K562 (cell line): ENCODE measurements at regions not wholly inside any gene's neighbourhood (a gene's known extent, or its start where the extent isn't known, plus 50 kb on each side); places are given as distances from the start of the nearest gene placed in this dataset.

Experiments
- ATAC-seq: fragments of 200-7000 bp; cut with Tn5 transposase; 3 replicates; pipeline ENCODE4 v1.9.1; 2020; ENCODE audit warnings: moderate library complexity
- BruUV-seq: library from RNA; stranded (reverse); fragments of 400-500 nt; replicated peaks from 2 replicates; lab custom pipeline; 2021; lab: Mats Ljungman, UMichigan
- CTCF ChIA-PET: fragments of 300-600 bp; formaldehyde crosslinking; extraction: SDS; loops from one replicate; lab custom pipeline; 2021; ENCODE audit warnings: low intra/inter-chr PET ratio; lab: Yijun Ruan, JAX
- POLR2A ChIA-PET: fragments of 300-600, 350-650 bp; sonication (Branson Sonifier 250); formaldehyde crosslinking; extraction: SDS; loops from one replicate; lab custom pipeline; 2021; ENCODE audit warnings: antibody characterized with exemption, inconsistent platforms; lab: Yijun Ruan, JAX
- DNase-seq, 4 experiments: peaks; one replicate each; pipeline versions ENCODE4 v3.0.0 to v3.0.0-alpha.2; 2011 to 2018; ENCODE audit warnings: low spot score in 3 of 4, mixed read lengths in 3 of 4; ENCODE audit errors: extremely low read depth in 1 of 4
- FAIRE-seq: peaks from 2 replicates; lab custom pipeline; 2011; peaks lifted over from hg19 to GRCh38; lab: Jason Lieb, UNC
- H2AFZ ChIP-seq: 2 replicates; pipeline ENCODE4 v1.6.0; 2011; ENCODE audit warnings: low read depth, low read length, control low read depth, inconsistent platforms
- H3K27ac ChIP-seq: fragments of 200-600 bp; 3 replicates; pipeline ENCODE4 v1.8.0; 2011; ENCODE audit warnings: low read depth, mild to moderate bottlenecking, control low read depth, inconsistent platforms, low read length, moderate library complexity, mixed read lengths; ENCODE audit errors: extremely low read depth
- H3K27me3 ChIP-seq, 2 experiments: fragments of 300-600 bp in 1 of 2; 2 replicates in 1 of 2; 3 replicates in 1 of 2; pipeline versions ENCODE4 v1.6.0 to v1.8.0; 2011; ENCODE audit warnings: inconsistent platforms in 2 of 2, low read length in 2 of 2, mild to moderate bottlenecking in 1 of 2, mixed read lengths in 1 of 2, moderate library complexity in 1 of 2; ENCODE audit not compliant: control insufficient read depth in 2 of 2, insufficient read depth in 2 of 2
- H3K36me3 ChIP-seq: fragments of 300-600 bp; 3 replicates; pipeline ENCODE4 v1.8.0; 2011; ENCODE audit warnings: mild to moderate bottlenecking, low read length, inconsistent platforms; ENCODE audit not compliant: control insufficient read depth, insufficient read depth
- H3K4me1 ChIP-seq, 2 experiments: fragments of 200-600 bp in 1 of 2; replicated peaks in 1 of 2; 2 replicates in 1 of 2; 3 replicates in 1 of 2; pipeline versions ENCODE4 v1.5.1 to v1.8.0; 2011; ENCODE audit warnings: inconsistent platforms in 2 of 2, low read length in 2 of 2, mild to moderate bottlenecking in 1 of 2, mixed read lengths in 1 of 2, moderate library complexity in 1 of 2; ENCODE audit not compliant: control insufficient read depth in 2 of 2, insufficient read depth in 2 of 2
- H3K4me2 ChIP-seq: 2 replicates; pipeline ENCODE4 v1.6.1; 2011; ENCODE audit warnings: low read length, control low read depth, inconsistent platforms, mixed read lengths; ENCODE audit not compliant: insufficient read depth
- H3K4me3 ChIP-seq: fragments of 200-600 bp; sonication (generic), shearing (Covaris generic); 2 replicates; pipeline ENCODE4 v1.5.1; 2016; ENCODE audit warnings: control low read depth, inconsistent platforms
- H3K79me2 ChIP-seq: fragments of 200-600 bp; 3 replicates; pipeline ENCODE4 v1.8.0; 2011; ENCODE audit warnings: low read length, inconsistent platforms; ENCODE audit not compliant: control insufficient read depth, insufficient read depth
- H3K9ac ChIP-seq, 2 experiments: 2 replicates each; pipeline versions ENCODE4 v1.6.0 to v1.6.1; 2011; ENCODE audit warnings: low read depth in 2 of 2, low read length in 2 of 2, control low read depth in 1 of 2, inconsistent platforms in 1 of 2, mild to moderate bottlenecking in 1 of 2, mixed read lengths in 1 of 2; ENCODE audit not compliant: insufficient read depth in 1 of 2
- H3K9me1 ChIP-seq: one replicate; pipeline ENCODE4 v1.6.0; 2011; ENCODE audit warnings: inconsistent platforms, mild to moderate bottlenecking, low read length, moderate library complexity; ENCODE audit not compliant: control insufficient read depth, insufficient read depth
- H3K9me3 ChIP-seq: replicated peaks from 2 replicates; pipeline ENCODE4 v1.5.1; 2011; ENCODE audit warnings: low read depth, low read length, inconsistent platforms; ENCODE audit not compliant: control insufficient read depth, insufficient read depth
- H4K20me1 ChIP-seq: replicated peaks from 2 replicates; pipeline ENCODE4 v1.6.1; 2011; ENCODE audit warnings: low read length, inconsistent platforms, mixed read lengths; ENCODE audit not compliant: control insufficient read depth, insufficient read depth
- DNMT1 ChIP-seq: fragments of 450-650 bp; IDR thresholded peaks from 2 replicates; pipeline ENCODE4 v1.6.1; 2016; ENCODE audit warnings: antibody characterized with exemption, mild to moderate bottlenecking
- JUN ChIP-seq, 2 experiments: sonication (generic) in 1 of 2; formaldehyde crosslinking in 1 of 2; IDR thresholded peaks; 2 replicates each; pipeline versions ENCODE4 v1.6.1 to v1.8.0; 2012 to 2022; ENCODE audit warnings: borderline replicate concordance in 2 of 2, mild to moderate bottlenecking in 2 of 2, improper control_type of control experiment in 1 of 2, low read depth in 1 of 2, low read length in 1 of 2, missing genetic modification reagents in 1 of 2
- NCOA4 ChIP-seq: fragments of 450-650 bp; IDR thresholded peaks from 2 replicates; pipeline ENCODE4 v1.6.1; 2018; ENCODE audit warnings: mild to moderate bottlenecking; ENCODE audit not compliant: partially characterized antibody
- OTX1 ChIP-seq: fragments of 450-650 bp; formaldehyde crosslinking; IDR thresholded peaks from 2 replicates; pipeline ENCODE4 v1.4.0; 2022; ENCODE audit warnings: mild to moderate bottlenecking
- RUNX1 ChIP-seq: sonication (generic); IDR thresholded peaks from 2 replicates; pipeline ENCODE4 v1.6.1; 2016; ENCODE audit warnings: antibody characterized with exemption, low read depth
- SMARCE1 ChIP-seq: fragments of 450-650 bp; IDR thresholded peaks from 2 replicates; pipeline ENCODE4 v1.7.1; 2016; ENCODE audit warnings: mild to moderate bottlenecking
- XRCC4 ChIP-seq: IDR thresholded peaks from one replicate; pipeline ENCODE4 v1.6.1; 2011; ENCODE audit not compliant: insufficient read depth, insufficient read length; ENCODE audit errors: extremely low read depth
- ZNF274 ChIP-seq: IDR thresholded peaks from 2 replicates; pipeline ENCODE4 v1.6.1; 2011; ENCODE audit warnings: low read depth, mild to moderate bottlenecking, low read length, moderate library complexity, borderline replicate concordance
- ZNF766 ChIP-seq: fragments of 200-800 bp; sonication (Bioruptor generic); conservative IDR thresholded peaks from 2 replicates; pipeline ENCODE4 v1.6.1; 2016; ENCODE audit warnings: missing genetic modification characterization, missing compliant biosample characterization
- WGBS: fragments of 100-300 bp; shearing (Covaris generic); methylation state at CpG from one replicate; pipeline ENCODE4 v1.1.6; 2016; ENCODE audit warnings: low coverage, mixed read lengths; ENCODE audit not compliant: insufficient coverage; ENCODE audit errors: missing lambda C conversion rate; 5-methylcytosine and 5-hydroxymethylcytosine counted together
- in situ Hi-C: fragments of 300-500 bp; cut with MboI; formaldehyde crosslinking; loops from 4 replicates; pipeline ENCODE4 v1.15.0; 2018; ENCODE audit warnings: inconsistent platforms, mixed read lengths
- intact Hi-C: fragments of 100-400 bp; cut with micrococcal nuclease; formaldehyde crosslinking; loops from 2 replicates; pipeline ENCODE4 v1.14.2; 2022
- TF ChIP-seq, protein P1 (sequence below): fragments of 250-450 bp; sonication (Bioruptor Pico); IDR thresholded peaks from 2 replicates; pipeline ENCODE4 v1.5.0; 2020; ENCODE audit warnings: mild to moderate bottlenecking

DNA sequence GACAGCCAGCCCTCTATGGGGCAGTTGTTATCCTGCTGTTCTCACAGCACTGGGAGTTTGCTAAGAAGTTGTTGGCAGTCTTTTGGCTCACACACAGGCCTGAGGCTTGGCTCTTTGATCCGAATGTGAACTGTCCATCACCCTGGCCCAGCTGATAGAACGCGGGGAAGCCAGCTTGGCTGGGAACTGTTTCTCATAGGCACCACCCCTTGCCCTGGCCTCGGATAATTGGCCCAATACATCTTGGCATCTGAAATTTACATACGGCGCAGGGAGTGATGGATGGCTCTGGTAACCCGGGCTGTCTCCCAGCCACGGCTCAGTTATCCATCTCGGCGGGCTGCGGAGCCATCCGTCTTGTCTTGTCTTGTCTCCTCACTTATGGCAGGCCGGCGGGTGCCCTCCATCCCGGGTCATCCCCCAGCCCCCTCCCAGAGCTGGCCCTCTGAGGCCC, 164.1 kb downstream of the PHETA1 start (continued):
- TF ChIP-seq OTX1 = no peak

- peaks cover 8 to 59% of the 10 kb centered on the region in 2 experiments for H3K27me3 ChIP-seq
- intact Hi-C loops = no loop called here
- no peak overlapping the region for H3K4me3 ChIP-seq
- no peaks in the 10 kb centered on the region for H3K9me1 ChIP-seq
- 6% methylated on average over 2 of the region's 2 CpGs for WGBS
- no peaks in the 10 kb centered on the region for H3K9me3 ChIP-seq
- FAIRE-seq (no peak), DNase-seq (no peak), ATAC-seq (no peak)
- ChIA-PET CTCF (no interaction called here), POLR2A (no interaction called here)
- H3K4me1 ChIP-seq = no peaks in the 10 kb centered on the region
- BruUV-seq = no TSS peak
- H3K36me3 ChIP-seq = no peaks in the 10 kb centered on the region
- TF ChIP-seq, protein P1, sequence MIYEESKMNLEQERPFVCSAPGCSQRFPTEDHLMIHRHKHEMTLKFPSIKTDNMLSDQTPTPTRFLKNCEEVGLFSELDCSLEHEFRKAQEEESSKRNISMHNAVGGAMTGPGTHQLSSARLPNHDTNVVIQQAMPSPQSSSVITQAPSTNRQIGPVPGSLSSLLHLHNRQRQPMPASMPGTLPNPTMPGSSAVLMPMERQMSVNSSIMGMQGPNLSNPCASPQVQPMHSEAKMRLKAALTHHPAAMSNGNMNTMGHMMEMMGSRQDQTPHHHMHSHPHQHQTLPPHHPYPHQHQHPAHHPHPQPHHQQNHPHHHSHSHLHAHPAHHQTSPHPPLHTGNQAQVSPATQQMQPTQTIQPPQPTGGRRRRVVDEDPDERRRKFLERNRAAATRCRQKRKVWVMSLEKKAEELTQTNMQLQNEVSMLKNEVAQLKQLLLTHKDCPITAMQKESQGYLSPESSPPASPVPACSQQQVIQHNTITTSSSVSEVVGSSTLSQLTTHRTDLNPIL (CRISPR knock-in tag) = no peak
- TF ChIP-seq DNMT1 = no peak
- H3K27ac ChIP-seq = no peak overlapping the region
- in situ Hi-C loops = no loop called here
- peaks cover 5% of the 10 kb centered on the region for H4K20me1 ChIP-seq
- H3K9ac ChIP-seq = no peak overlapping the region
- H3K79me2 ChIP-seq = no peaks in the 10 kb centered on the region
- no peak overlapping the region for H3K4me2 ChIP-seq
- no peak overlapping the region for H2AFZ ChIP-seq
Measured at GRCh38 chr12:111203969-111204368, 164.9 kb downstream of the PHETA1 start.

DNA sequence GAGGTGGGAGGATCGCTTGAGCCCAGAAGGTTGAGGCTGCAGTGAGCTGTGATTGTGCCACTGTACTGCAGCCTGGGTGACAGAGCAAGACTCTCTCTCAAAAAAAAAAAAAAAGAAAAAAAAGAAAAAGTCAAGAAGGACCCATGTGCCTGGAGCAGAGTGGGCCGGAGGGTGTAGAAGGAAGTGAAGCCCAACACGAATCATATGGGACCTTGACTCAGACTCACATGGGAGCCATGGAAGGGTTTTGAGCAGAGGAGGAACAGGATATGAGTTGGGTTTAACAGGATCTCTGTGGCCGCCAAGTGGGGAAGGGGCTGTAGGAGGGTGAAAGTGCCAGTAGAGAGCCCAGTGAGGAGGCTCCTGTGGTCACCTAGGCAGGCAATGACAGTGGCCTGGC, 165.4 kb downstream of the PHETA1 start:
- ATAC-seq (no peak), DNase-seq (no peak), FAIRE-seq (no peak)
- no peak overlapping the region for H2AFZ ChIP-seq
- H3K9me3 ChIP-seq = no peaks in the 10 kb centered on the region
- H3K27ac ChIP-seq = no peak overlapping the region
- in situ Hi-C loops = no loop called here
- peaks cover 13 to 64% of the 10 kb centered on the region in 2 experiments for H3K27me3 ChIP-seq
- TF ChIP-seq RUNX1 (no peak), ZNF766 (CRISPR knock-in tag) (no peak), SMARCE1 (no peak), ZNF274 (no peak), JUN (IDR thresholded peaks at IDR 0.05; ENCODE audit: borderline replicate concordance, low read depth, low read length) (no peak), JUN (CRISPR knock-in tag; IDR thresholded peaks at IDR 0.05; ENCODE audit: borderline replicate concordance) (no peak), NCOA4 (no peak), XRCC4 (no peak)
- intact Hi-C loops = no loop called here
- no peaks in the 10 kb centered on the region for H3K36me3 ChIP-seq
- BruUV-seq = no TSS peak
- H4K20me1 ChIP-seq = peaks cover 5% of the 10 kb centered on the region
- ChIA-PET CTCF (no interaction called here), POLR2A (no interaction called here)
- H3K79me2 ChIP-seq = no peaks in the 10 kb centered on the region
- H3K4me2 ChIP-seq = no peak overlapping the region
- H3K4me1 ChIP-seq = no peaks in the 10 kb centered on the region
- H3K9me1 ChIP-seq = no peaks in the 10 kb centered on the region
- no peak overlapping the region for H3K9ac ChIP-seq
- WGBS = 0% methylated on average over 4 of the region's 4 CpGs
- no peak overlapping the region for H3K4me3 ChIP-seq
